NCI-H2196 (cell line): ENCODE measurements at regions not wholly inside any gene's neighbourhood (a gene's known extent, or its start where the extent isn't known, plus 50 kb on each side); places are given as distances from the start of the nearest gene placed in this dataset.
"Not testable (repeated sequence)": the region's sequence is repeated elsewhere in the genome, so short reads cannot be mapped to it uniquely, and the experiment has no call there.

Experiments
- DNase-seq: peaks from one replicate; lab custom pipeline; 2025; ENCODE audit not compliant: unreplicated experiment; lab: John Stamatoyannopoulos, UW

- DNase-seq: no peak
Observed at GRCh38 chr3:177493091-177493490, 295.8 kb upstream of the TBL1XR1 start.

GRCh38 chr3:177494216-177494615, 296.9 kb upstream of the TBL1XR1 start:
- no peak for DNase-seq

GRCh38 chr3:177495566-177495965, 298.3 kb upstream of the TBL1XR1 start:
- DNase-seq: no peak

GRCh38 chr3:177498037-177498857, 301.0 kb upstream of the TBL1XR1 start:
- DNase-seq: peak; percentile 65

GRCh38 chr3:177499039-177499438, 301.8 kb upstream of the TBL1XR1 start:
- not testable (repeated sequence) for DNase-seq

- DNase-seq: no peak
Observed at GRCh38 chr3:177499779-177500423, 302.6 kb upstream of the TBL1XR1 start.

- DNase-seq: no peak
Observed at GRCh38 chr3:177510693-177511216, 313.5 kb upstream of the TBL1XR1 start.

- DNase-seq: no peak
Observed at GRCh38 chr3:177512945-177513814, 315.9 kb upstream of the TBL1XR1 start.

GRCh38 chr3:177513815-177514610, 316.7 kb upstream of the TBL1XR1 start:
- DNase-seq: no peak

GRCh38 chr3:177514611-177515499, 317.6 kb upstream of the TBL1XR1 start:
- no peak for DNase-seq

- DNase-seq: no peak
Observed at GRCh38 chr3:177515786-177516157, 318.5 kb upstream of the TBL1XR1 start.

GRCh38 chr3:177516158-177517011, 319.1 kb upstream of the TBL1XR1 start:
- no peak for DNase-seq

GRCh38 chr3:177517906-177518305, 320.6 kb upstream of the TBL1XR1 start:
- no peak for DNase-seq

GRCh38 chr3:177519588-177519987, 322.3 kb upstream of the TBL1XR1 start:
- no peak for DNase-seq

- DNase-seq: peak; percentile 50
Observed at GRCh38 chr3:177521305-177521704, 324.0 kb upstream of the TBL1XR1 start.

GRCh38 chr3:177522051-177522450, 324.8 kb upstream of the TBL1XR1 start:
- no peak for DNase-seq

GRCh38 chr3:177523067-177523675, 325.9 kb upstream of the TBL1XR1 start:
- no peak for DNase-seq

GRCh38 chr3:177523872-177524438, 326.7 kb upstream of the TBL1XR1 start:
- DNase-seq: peak; percentile 33
